ENCODE measurements at regions not wholly inside any gene's neighbourhood (a gene's known extent, or its start where the extent isn't known, plus 50 kb on each side); places are given as distances from the start of the nearest gene placed in this dataset.

DNA sequence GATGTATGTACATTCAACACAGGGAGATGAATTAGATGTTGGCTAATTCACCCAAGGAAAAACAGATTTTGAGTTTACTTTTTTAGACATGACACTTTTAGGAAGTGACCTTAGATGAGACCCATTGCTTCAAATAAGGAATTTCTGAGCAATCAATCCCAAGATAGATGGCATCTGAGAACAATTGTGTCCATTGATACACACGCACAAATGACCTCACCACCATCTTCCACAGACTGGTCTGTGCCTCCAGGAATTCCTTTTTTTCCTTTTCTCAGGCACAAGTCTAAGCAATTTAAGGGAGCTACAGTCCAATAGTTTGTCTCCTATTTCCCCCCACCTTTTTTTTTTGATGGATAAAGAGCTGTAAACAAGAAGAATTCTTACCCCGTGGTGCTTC lies 265.3 kb downstream of the TBL1XR1 start:
- Histone ChIP-seq H3K27me3 (ENCODE audit: control insufficient read depth, insufficient read depth, low read length) (peaks cover 3% of the 10 kb centered on the region), H3K4me3 (ENCODE audit: low read depth, low read length) (no peak overlapping the region), H3K36me3 (ENCODE audit: control insufficient read depth, insufficient read depth, low read length) (no peaks in the 10 kb centered on the region)
- no peak for FAIRE-seq
- TF ChIP-seq, protein P1, sequence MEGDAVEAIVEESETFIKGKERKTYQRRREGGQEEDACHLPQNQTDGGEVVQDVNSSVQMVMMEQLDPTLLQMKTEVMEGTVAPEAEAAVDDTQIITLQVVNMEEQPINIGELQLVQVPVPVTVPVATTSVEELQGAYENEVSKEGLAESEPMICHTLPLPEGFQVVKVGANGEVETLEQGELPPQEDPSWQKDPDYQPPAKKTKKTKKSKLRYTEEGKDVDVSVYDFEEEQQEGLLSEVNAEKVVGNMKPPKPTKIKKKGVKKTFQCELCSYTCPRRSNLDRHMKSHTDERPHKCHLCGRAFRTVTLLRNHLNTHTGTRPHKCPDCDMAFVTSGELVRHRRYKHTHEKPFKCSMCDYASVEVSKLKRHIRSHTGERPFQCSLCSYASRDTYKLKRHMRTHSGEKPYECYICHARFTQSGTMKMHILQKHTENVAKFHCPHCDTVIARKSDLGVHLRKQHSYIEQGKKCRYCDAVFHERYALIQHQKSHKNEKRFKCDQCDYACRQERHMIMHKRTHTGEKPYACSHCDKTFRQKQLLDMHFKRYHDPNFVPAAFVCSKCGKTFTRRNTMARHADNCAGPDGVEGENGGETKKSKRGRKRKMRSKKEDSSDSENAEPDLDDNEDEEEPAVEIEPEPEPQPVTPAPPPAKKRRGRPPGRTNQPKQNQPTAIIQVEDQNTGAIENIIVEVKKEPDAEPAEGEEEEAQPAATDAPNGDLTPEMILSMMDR (IDR thresholded peaks at IDR 0.05; ENCODE audit: insufficient read depth, low read length, severe bottlenecking) = no peak
- DNase-seq (ENCODE audit: low read depth) = no peak

DNA sequence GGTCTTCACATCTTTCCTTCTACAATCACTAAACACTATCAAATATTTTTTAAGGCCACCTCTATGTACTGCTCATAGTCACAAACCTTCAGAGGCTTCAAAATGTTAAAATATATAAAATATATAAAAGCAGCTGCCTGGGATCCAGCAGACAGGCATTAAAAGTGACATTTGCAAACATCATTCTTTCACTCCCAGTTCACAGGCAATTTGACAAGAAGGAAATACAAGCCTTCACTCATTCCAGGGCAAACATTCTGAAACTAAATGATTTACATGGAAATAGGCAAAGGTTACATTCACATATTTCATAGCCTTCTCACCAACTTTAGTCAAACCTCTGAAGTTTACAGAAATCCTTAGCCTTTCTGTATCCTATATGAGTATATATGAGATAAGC lies 266.3 kb downstream of the TBL1XR1 start:
- H3K36me3 ChIP-seq (ENCODE audit: control insufficient read depth, insufficient read depth, low read length) = no peaks in the 10 kb centered on the region
- peaks cover 3% of the 10 kb centered on the region for H3K27me3 ChIP-seq (ENCODE audit: control insufficient read depth, insufficient read depth, low read length)
- TF ChIP-seq, protein P1 (IDR thresholded peaks at IDR 0.05; ENCODE audit: insufficient read depth, low read length, severe bottlenecking) = no peak
- no peak for DNase-seq (ENCODE audit: low read depth)
- H3K4me3 ChIP-seq (ENCODE audit: low read depth, low read length) = no peak overlapping the region
- FAIRE-seq = no peak

DNA sequence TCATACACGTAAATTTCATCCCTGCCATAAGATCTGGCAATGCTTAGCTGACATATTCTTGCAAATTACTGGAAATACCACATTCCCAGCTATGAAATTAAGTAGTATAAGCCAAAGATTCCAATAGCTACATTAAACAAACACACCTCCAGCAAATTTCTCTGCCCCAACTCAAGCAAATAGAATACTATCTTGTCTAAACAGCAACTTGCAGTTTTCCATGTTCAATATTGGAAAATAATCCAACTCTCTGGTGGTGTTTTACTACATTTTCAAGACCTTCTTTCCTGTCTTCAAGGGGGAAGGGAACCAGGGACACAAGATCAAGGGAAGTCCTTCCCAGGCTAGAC lies 268.7 kb downstream of the TBL1XR1 start:
- DNase-seq (ENCODE audit: low read depth) = no peak
- no peak for FAIRE-seq
- TF ChIP-seq, protein P1 (IDR thresholded peaks at IDR 0.05; ENCODE audit: insufficient read depth, low read length, severe bottlenecking) = no peak
- no peak overlapping the region for H3K4me3 ChIP-seq (ENCODE audit: low read depth, low read length)
- no peaks in the 10 kb centered on the region for H3K36me3 ChIP-seq (ENCODE audit: control insufficient read depth, insufficient read depth, low read length)
- H3K27me3 ChIP-seq (ENCODE audit: control insufficient read depth, insufficient read depth, low read length) = peaks cover 3% of the 10 kb centered on the region

DNA sequence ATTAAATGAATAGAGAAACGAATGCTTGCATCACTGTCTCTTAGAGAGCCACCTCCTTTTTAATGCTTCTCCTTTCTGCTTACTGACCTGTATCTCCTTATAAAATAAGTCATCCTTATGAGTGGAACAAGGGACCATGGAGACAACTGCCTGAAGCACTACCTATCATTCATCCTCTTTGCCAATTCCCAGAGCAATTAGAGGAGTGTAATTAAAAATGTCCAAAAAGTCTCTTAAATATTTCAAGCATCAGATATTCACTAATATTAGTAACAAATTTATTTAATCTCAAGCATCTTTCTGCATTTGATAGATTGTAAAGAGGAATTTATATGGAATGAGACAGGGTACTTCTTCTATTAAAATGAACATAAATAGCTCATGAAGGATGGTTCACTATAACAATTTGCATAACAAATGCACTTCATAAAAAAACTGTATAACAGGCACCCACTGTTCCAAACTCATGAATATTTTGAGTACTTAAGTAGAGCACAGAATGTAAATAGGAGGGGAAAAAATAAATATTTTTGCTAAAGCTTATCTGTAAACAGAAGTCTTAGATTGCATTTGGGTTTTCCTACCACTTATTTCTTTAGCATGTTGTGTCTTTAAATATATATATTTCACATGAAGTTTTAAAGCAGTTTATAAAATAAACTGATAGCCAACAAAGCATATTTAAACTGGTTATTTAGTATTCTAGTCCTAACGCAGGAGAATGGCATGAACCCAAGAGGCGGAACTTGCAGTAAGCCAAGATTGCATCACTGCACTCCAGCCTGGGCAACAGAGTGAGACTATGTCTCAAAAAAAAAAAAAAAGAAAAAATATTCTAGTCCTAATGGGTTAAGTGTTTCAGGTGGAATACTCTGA lies 269.3 kb downstream of the TBL1XR1 start:
- TF ChIP-seq, protein P1 (IDR thresholded peaks at IDR 0.05; ENCODE audit: insufficient read depth, low read length, severe bottlenecking) = no peak

DNA sequence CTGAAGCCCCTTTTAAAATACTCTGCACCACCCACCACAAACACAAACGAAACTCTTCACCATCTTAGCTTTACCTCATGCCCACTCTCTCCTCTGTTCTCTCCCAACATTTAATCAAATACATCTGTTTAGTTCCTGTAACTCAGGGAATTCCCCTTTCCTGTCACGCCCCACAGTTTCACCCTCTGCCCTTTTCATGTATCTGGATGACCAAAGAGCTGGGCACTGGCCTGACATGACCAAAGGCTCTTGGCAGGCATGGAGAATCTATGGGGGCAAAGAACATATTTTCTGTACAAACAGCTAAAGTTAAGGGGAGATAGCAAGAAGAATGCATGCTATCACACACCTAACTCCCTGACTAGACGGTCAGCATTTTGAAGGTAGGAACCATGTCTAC lies 270.0 kb downstream of the TBL1XR1 start:
- no peak overlapping the region for H3K4me3 ChIP-seq (ENCODE audit: low read depth, low read length)
- TF ChIP-seq, protein P1 (IDR thresholded peaks at IDR 0.05; ENCODE audit: insufficient read depth, low read length, severe bottlenecking) = no peak
- H3K27me3 ChIP-seq (ENCODE audit: control insufficient read depth, insufficient read depth, low read length) = no peaks in the 10 kb centered on the region
- H3K36me3 ChIP-seq (ENCODE audit: control insufficient read depth, insufficient read depth, low read length) = no peaks in the 10 kb centered on the region
- DNase-seq (ENCODE audit: low read depth) = no peak
- FAIRE-seq = no peak

More for the DNA sequence above, 269.3 kb downstream of the TBL1XR1 start:
- Histone ChIP-seq H3K36me3 (ENCODE audit: control insufficient read depth, insufficient read depth, low read length) (no peaks in the 10 kb centered on the region), H3K27me3 (ENCODE audit: control insufficient read depth, insufficient read depth, low read length) (peaks cover 1% of the 10 kb centered on the region), H3K4me3 (ENCODE audit: low read depth, low read length) (no peak overlapping the region)
- DNase-seq (ENCODE audit: low read depth) (no peak), FAIRE-seq (no peak)

DNA sequence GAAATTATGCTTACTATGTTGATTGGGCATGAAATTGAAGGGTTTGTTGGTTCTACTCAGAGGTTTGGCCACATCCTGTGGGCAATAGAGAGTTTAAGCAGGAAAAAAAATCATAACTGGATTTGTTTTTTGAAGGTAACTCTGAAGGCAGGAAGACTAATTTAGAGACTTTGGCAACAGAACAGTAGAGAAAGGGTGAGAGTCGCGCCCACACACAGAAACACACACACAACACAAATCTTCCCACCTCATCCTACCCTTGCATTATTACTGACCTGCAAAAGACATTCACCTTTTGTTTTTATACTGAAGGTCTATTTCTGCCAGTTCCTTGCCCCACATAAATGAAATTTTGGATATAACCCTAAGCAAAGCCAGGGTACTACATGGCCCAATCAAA lies 270.6 kb downstream of the TBL1XR1 start:
- H3K27me3 ChIP-seq (ENCODE audit: control insufficient read depth, insufficient read depth, low read length) = no peaks in the 10 kb centered on the region
- H3K36me3 ChIP-seq (ENCODE audit: control insufficient read depth, insufficient read depth, low read length) = no peaks in the 10 kb centered on the region
- no peak for DNase-seq (ENCODE audit: low read depth)
- FAIRE-seq = no peak
- TF ChIP-seq, protein P1 (IDR thresholded peaks at IDR 0.05; ENCODE audit: insufficient read depth, low read length, severe bottlenecking) = no peak
- H3K4me3 ChIP-seq (ENCODE audit: low read depth, low read length) = no peak overlapping the region

Data from bronchial epithelial cell (primary cell).